ENCODE measurements at regions not wholly inside any gene's neighbourhood (a gene's known extent, or its start where the extent isn't known, plus 50 kb on each side); places are given as distances from the start of the nearest gene placed in this dataset.

GRCh38 chr21:22965455-22966135 lies 1967.4 kb downstream of the NCAM2 start:
- TF ChIP-seq RAD21 (IDR thresholded peaks at IDR 0.05; ENCODE audit: low read depth) (no peak), CTCF (IDR thresholded peaks at IDR 0.05 in 2 of 3, conservative IDR thresholded peaks at IDR 0.05 in 1 of 3; ENCODE audit: borderline replicate concordance in 1 of 3, insufficient read depth in 1 of 3, low read depth in 2 of 3, low read length in 2 of 3) (no peak), EZH2phosphoT487 (IDR thresholded peaks at IDR 0.05; ENCODE audit: borderline replicate concordance) (no peak), POLR2A (IDR thresholded peaks at IDR 0.05; ENCODE audit: borderline replicate concordance, extremely low read depth, insufficient read depth, insufficient read length) (no peak), CBX3 (IDR thresholded peaks at IDR 0.05; ENCODE audit: low read depth) (no peak)

Measured in HCT116 (cell line).